ENCODE measurements at regions not wholly inside any gene's neighbourhood (a gene's known extent, or its start where the extent isn't known, plus 50 kb on each side); places are given as distances from the start of the nearest gene placed in this dataset.

DNA sequence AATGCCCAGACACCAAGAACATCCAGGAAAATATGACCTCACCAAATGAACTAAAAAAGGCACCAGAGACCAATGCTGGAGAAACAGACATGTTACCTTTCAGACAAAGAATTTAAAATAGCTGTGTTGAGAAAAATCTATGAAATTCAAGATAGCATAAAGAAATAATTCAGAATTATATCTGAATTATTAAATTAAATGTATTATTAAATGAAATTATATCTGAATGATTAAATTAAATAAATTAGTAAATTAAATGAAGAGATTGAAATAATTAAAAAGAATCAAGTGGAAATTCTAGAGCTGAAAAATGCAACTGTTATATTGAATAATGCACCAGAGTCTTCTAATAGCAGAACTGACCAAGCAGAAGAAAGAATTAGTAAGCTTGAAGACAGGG is 279.2 kb upstream of the SATB1 start:
- no peak for FAIRE-seq
- ChIA-PET POLR2A (no interaction called here), CTCF (ENCODE audit: low intra/inter-chr PET ratio) (no interaction called here)

More for the DNA sequence above, 279.2 kb upstream of the SATB1 start:
- DNase-seq (ENCODE audit: extremely low read depth in 1 of 4, low spot score in 3 of 4) = no peak
- intact Hi-C loops (cut with micrococcal nuclease) (no loop called here), in situ Hi-C loops (cut with MboI) (no loop called here)
- H2AFZ ChIP-seq (ENCODE audit: low read depth, low read length) = no peak overlapping the region
- H3K27ac ChIP-seq (ENCODE audit: extremely low read depth, low read depth, low read length) = no peak overlapping the region
- TF ChIP-seq YY1 (IDR thresholded peaks at IDR 0.05; ENCODE audit: borderline replicate concordance in 1 of 3, control insufficient read depth in 1 of 3, extremely low read depth in 1 of 3, insufficient read depth in 3 of 3, insufficient read length in 1 of 3, insufficient replicate concordance in 2 of 3, low read depth in 1 of 3, low read length in 2 of 3) = no peak
- TF ChIP-seq, protein P1, sequence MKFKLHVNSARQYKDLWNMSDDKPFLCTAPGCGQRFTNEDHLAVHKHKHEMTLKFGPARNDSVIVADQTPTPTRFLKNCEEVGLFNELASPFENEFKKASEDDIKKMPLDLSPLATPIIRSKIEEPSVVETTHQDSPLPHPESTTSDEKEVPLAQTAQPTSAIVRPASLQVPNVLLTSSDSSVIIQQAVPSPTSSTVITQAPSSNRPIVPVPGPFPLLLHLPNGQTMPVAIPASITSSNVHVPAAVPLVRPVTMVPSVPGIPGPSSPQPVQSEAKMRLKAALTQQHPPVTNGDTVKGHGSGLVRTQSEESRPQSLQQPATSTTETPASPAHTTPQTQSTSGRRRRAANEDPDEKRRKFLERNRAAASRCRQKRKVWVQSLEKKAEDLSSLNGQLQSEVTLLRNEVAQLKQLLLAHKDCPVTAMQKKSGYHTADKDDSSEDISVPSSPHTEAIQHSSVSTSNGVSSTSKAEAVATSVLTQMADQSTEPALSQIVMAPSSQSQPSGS (CRISPR knock-in tag; IDR thresholded peaks at IDR 0.05) = no peak
- no peak for TF ChIP-seq FOSL1 (tag; conservative IDR thresholded peaks at IDR 0.05)
- no peak for TF ChIP-seq HNRNPL (IDR thresholded peaks at IDR 0.05; ENCODE audit: low read depth, low read length)
- no peak for TF ChIP-seq SIRT6 (IDR thresholded peaks at IDR 0.05; ENCODE audit: low read depth, low read length)
- TF ChIP-seq, protein P2, sequence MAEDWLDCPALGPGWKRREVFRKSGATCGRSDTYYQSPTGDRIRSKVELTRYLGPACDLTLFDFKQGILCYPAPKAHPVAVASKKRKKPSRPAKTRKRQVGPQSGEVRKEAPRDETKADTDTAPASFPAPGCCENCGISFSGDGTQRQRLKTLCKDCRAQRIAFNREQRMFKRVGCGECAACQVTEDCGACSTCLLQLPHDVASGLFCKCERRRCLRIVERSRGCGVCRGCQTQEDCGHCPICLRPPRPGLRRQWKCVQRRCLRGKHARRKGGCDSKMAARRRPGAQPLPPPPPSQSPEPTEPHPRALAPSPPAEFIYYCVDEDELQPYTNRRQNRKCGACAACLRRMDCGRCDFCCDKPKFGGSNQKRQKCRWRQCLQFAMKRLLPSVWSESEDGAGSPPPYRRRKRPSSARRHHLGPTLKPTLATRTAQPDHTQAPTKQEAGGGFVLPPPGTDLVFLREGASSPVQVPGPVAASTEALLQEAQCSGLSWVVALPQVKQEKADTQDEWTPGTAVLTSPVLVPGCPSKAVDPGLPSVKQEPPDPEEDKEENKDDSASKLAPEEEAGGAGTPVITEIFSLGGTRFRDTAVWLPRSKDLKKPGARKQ (CRISPR knock-in tag; IDR thresholded peaks at IDR 0.05) = no peak
- no peak for TF ChIP-seq ETS2 (tag; IDR thresholded peaks at IDR 0.05; ENCODE audit: borderline replicate concordance, poor library complexity, severe bottlenecking)
- TF ChIP-seq ZNF780A (CRISPR knock-in tag; IDR thresholded peaks at IDR 0.05) = no peak
- no peak for TF ChIP-seq TCF7 (IDR thresholded peaks at IDR 0.05; ENCODE audit: borderline replicate concordance)
- no peak for TF ChIP-seq KAT2B (IDR thresholded peaks at IDR 0.05; ENCODE audit: low read depth, low read length)
- TF ChIP-seq, protein P3, sequence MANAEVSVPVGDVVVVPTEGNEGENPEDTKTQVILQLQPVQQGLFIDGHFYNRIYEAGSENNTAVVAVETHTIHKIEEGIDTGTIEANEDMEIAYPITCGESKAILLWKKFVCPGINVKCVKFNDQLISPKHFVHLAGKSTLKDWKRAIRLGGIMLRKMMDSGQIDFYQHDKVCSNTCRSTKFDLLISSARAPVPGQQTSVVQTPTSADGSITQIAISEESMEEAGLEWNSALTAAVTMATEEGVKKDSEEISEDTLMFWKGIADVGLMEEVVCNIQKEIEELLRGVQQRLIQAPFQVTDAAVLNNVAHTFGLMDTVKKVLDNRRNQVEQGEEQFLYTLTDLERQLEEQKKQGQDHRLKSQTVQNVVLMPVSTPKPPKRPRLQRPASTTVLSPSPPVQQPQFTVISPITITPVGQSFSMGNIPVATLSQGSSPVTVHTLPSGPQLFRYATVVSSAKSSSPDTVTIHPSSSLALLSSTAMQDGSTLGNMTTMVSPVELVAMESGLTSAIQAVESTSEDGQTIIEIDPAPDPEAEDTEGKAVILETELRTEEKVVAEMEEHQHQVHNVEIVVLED (CRISPR knock-in tag; IDR thresholded peaks at IDR 0.05) = no peak
- TF ChIP-seq, protein P4, sequence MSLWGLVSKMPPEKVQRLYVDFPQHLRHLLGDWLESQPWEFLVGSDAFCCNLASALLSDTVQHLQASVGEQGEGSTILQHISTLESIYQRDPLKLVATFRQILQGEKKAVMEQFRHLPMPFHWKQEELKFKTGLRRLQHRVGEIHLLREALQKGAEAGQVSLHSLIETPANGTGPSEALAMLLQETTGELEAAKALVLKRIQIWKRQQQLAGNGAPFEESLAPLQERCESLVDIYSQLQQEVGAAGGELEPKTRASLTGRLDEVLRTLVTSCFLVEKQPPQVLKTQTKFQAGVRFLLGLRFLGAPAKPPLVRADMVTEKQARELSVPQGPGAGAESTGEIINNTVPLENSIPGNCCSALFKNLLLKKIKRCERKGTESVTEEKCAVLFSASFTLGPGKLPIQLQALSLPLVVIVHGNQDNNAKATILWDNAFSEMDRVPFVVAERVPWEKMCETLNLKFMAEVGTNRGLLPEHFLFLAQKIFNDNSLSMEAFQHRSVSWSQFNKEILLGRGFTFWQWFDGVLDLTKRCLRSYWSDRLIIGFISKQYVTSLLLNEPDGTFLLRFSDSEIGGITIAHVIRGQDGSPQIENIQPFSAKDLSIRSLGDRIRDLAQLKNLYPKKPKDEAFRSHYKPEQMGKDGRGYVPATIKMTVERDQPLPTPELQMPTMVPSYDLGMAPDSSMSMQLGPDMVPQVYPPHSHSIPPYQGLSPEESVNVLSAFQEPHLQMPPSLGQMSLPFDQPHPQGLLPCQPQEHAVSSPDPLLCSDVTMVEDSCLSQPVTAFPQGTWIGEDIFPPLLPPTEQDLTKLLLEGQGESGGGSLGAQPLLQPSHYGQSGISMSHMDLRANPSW (CRISPR knock-in tag; IDR thresholded peaks at IDR 0.05) = no peak
- TF ChIP-seq ZNF77 (CRISPR knock-in tag; IDR thresholded peaks at IDR 0.05) = no peak
- no peak for TF ChIP-seq GTF2A2 (tag; IDR thresholded peaks at IDR 0.05)
- TF ChIP-seq SREBF1 (IDR thresholded peaks at IDR 0.05; ENCODE audit: borderline replicate concordance, low read depth, low read length) = no peak
- H3K36me3 ChIP-seq (ENCODE audit: control insufficient read depth, insufficient read depth, low read length) = no peaks in the 10 kb centered on the region
- no peak for ATAC-seq
- H3K9ac ChIP-seq (ENCODE audit: insufficient read depth in 1 of 2, low read depth in 2 of 2, low read length in 2 of 2) = no peak overlapping the region
- no peaks in the 10 kb centered on the region for H4K20me1 ChIP-seq (replicated peaks; ENCODE audit: control insufficient read depth, insufficient read depth, low read length)
- no peaks in the 10 kb centered on the region for H3K79me2 ChIP-seq (ENCODE audit: control insufficient read depth, insufficient read depth, low read length)
- H3K9me3 ChIP-seq (replicated peaks; ENCODE audit: control insufficient read depth, insufficient read depth, low read depth, low read length) = no peaks in the 10 kb centered on the region; the same call in none of the 2 replicates
- H3K4me3 ChIP-seq = no peak overlapping the region
- no peaks in the 10 kb centered on the region for H3K4me1 ChIP-seq (replicated peaks in 1 of 2; ENCODE audit: control insufficient read depth in 2 of 2, insufficient read depth in 2 of 2, low read length in 2 of 2)
- H3K4me2 ChIP-seq (ENCODE audit: insufficient read depth, low read length) = no peak overlapping the region
- no peaks in the 10 kb centered on the region for H3K27me3 ChIP-seq (ENCODE audit: control insufficient read depth in 2 of 2, insufficient read depth in 2 of 2, low read length in 2 of 2)
- no peaks in the 10 kb centered on the region for H3K9me1 ChIP-seq (ENCODE audit: control insufficient read depth, insufficient read depth, low read length)
- BruUV-seq (replicated peaks) = no TSS peak

Measured in K562 (cell line).